ENCODE measurements at regions not wholly inside any gene's neighbourhood (a gene's known extent, or its start where the extent isn't known, plus 50 kb on each side); places are given as distances from the start of the nearest gene placed in this dataset.
A peak's percentile ranks its signal among the peaks of the same experiment; 100 is the strongest.

DNA sequence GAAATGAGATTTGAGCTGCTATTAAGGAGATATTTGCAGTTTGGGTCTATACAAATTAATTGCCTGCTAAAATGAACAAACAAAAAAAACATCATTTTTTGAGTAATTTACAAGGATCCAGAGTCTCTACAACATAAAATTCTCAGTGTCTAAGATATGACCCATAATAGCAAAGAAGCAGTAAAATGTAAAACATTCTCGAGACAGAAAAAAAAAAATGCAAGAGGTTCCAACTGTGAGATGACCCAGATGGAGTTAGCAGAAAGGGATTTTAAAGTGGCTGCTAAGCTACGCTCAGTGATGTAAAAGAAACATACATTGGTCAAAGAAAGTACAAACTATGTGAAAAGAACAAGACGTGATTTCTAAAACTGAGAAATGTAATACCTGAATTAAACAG is 471.0 kb downstream of the SH2D4B start:
- TF ChIP-seq NFIC (IDR thresholded peaks at IDR 0.05) = no peak
- TF ChIP-seq, protein P1, sequence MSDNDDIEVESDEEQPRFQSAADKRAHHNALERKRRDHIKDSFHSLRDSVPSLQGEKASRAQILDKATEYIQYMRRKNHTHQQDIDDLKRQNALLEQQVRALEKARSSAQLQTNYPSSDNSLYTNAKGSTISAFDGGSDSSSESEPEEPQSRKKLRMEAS (IDR thresholded peaks at IDR 0.05) = no peak
- no peak for TF ChIP-seq FOXM1 (IDR thresholded peaks at IDR 0.05; ENCODE audit: borderline replicate concordance, low read depth)
- TF ChIP-seq YY1 (IDR thresholded peaks at IDR 0.05; ENCODE audit: low read depth) = no peak
- no peak for TF ChIP-seq EGR1 (IDR thresholded peaks at IDR 0.05)
- TF ChIP-seq, protein P2, sequence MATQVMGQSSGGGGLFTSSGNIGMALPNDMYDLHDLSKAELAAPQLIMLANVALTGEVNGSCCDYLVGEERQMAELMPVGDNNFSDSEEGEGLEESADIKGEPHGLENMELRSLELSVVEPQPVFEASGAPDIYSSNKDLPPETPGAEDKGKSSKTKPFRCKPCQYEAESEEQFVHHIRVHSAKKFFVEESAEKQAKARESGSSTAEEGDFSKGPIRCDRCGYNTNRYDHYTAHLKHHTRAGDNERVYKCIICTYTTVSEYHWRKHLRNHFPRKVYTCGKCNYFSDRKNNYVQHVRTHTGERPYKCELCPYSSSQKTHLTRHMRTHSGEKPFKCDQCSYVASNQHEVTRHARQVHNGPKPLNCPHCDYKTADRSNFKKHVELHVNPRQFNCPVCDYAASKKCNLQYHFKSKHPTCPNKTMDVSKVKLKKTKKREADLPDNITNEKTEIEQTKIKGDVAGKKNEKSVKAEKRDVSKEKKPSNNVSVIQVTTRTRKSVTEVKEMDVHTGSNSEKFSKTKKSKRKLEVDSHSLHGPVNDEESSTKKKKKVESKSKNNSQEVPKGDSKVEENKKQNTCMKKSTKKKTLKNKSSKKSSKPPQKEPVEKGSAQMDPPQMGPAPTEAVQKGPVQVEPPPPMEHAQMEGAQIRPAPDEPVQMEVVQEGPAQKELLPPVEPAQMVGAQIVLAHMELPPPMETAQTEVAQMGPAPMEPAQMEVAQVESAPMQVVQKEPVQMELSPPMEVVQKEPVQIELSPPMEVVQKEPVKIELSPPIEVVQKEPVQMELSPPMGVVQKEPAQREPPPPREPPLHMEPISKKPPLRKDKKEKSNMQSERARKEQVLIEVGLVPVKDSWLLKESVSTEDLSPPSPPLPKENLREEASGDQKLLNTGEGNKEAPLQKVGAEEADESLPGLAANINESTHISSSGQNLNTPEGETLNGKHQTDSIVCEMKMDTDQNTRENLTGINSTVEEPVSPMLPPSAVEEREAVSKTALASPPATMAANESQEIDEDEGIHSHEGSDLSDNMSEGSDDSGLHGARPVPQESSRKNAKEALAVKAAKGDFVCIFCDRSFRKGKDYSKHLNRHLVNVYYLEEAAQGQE (IDR thresholded peaks at IDR 0.05; ENCODE audit: low read depth) = no peak
- TF ChIP-seq TCF12 (IDR thresholded peaks at IDR 0.05; ENCODE audit: low read depth) = no peak
- no peak for TF ChIP-seq RAD21 (IDR thresholded peaks at IDR 0.05; ENCODE audit: low read depth)
- TF ChIP-seq CREB1 (IDR thresholded peaks at IDR 0.05; ENCODE audit: low read depth) = no peak
- no peak for TF ChIP-seq TEAD4 (IDR thresholded peaks at IDR 0.05)
- no peak for TF ChIP-seq CEBPB (IDR thresholded peaks at IDR 0.05)
- no peak for TF ChIP-seq EP300 (IDR thresholded peaks at IDR 0.05; ENCODE audit: borderline replicate concordance)
- TF ChIP-seq, protein P3, sequence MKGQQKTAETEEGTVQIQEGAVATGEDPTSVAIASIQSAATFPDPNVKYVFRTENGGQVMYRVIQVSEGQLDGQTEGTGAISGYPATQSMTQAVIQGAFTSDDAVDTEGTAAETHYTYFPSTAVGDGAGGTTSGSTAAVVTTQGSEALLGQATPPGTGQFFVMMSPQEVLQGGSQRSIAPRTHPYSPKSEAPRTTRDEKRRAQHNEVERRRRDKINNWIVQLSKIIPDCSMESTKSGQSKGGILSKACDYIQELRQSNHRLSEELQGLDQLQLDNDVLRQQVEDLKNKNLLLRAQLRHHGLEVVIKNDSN (IDR thresholded peaks at IDR 0.05) = no peak
- TF ChIP-seq ZBTB7A (IDR thresholded peaks at IDR 0.05; ENCODE audit: low read depth) = no peak
- no peak for TF ChIP-seq TAF1 (IDR thresholded peaks at IDR 0.05; ENCODE audit: low read depth)

DNA sequence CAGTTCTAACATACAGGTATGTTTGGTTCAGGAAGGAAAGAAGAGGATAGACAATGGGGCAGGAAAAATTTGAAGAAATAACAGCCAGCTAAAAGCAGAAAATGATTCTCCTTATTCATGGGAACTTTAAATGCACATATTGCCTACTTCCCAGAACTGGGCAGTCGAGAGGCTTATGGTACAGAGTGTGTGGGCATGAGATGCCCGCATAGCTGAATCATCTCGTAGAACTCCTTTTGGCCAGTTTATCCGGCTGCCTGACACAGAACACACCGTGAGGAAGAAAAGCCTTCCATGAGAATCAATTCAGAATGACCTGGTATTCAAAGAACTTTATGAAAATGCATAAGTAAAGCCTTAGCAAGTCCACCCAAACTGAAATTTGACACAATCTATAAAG is 471.6 kb downstream of the SH2D4B start:
- TF ChIP-seq RAD21 (IDR thresholded peaks at IDR 0.05; ENCODE audit: low read depth) = no peak
- no peak for TF ChIP-seq YY1 (IDR thresholded peaks at IDR 0.05; ENCODE audit: low read depth)
- TF ChIP-seq TAF1 (IDR thresholded peaks at IDR 0.05; ENCODE audit: low read depth) = no peak
- TF ChIP-seq, protein P3 (IDR thresholded peaks at IDR 0.05) = no peak
- no peak for TF ChIP-seq TEAD4 (IDR thresholded peaks at IDR 0.05)
- TF ChIP-seq FOXM1 (IDR thresholded peaks at IDR 0.05; ENCODE audit: borderline replicate concordance, low read depth) = no peak

DNA sequence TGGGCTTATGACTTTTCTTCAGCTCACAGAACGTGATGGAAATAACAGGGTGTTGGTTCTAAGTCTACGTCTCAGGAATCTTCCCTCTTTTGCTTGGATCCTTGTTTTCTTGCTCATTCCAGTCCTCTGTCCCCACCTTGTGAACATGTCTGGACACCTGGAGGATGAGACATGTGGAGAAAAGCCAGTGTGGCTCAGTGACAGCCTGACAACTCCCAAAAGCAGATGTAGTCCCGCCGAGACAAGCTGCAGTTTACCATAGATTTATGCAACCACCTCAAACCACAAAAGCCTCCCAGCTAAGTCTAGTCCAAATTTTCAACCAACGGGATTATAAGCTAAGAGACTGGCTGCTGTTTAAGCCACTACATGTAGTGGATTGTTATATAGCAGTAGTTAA is 476.1 kb downstream of the SH2D4B start:
- TF ChIP-seq, protein P2 (IDR thresholded peaks at IDR 0.05; ENCODE audit: low read depth) = no peak
- no peak for TF ChIP-seq NFIC (IDR thresholded peaks at IDR 0.05)
- no peak for TF ChIP-seq EGR1 (IDR thresholded peaks at IDR 0.05)
- no peak for TF ChIP-seq TAF1 (IDR thresholded peaks at IDR 0.05; ENCODE audit: low read depth)
- no peak for TF ChIP-seq YY1 (IDR thresholded peaks at IDR 0.05; ENCODE audit: low read depth)
- TF ChIP-seq TCF12 (IDR thresholded peaks at IDR 0.05; ENCODE audit: low read depth) = no peak
- TF ChIP-seq CEBPB (IDR thresholded peaks at IDR 0.05) = no peak
- TF ChIP-seq FOXM1 (IDR thresholded peaks at IDR 0.05; ENCODE audit: borderline replicate concordance, low read depth) = no peak
- TF ChIP-seq CREB1 (IDR thresholded peaks at IDR 0.05; ENCODE audit: low read depth) = no peak
- TF ChIP-seq, protein P3 (IDR thresholded peaks at IDR 0.05) = no peak
- TF ChIP-seq, protein P1 (IDR thresholded peaks at IDR 0.05) = no peak
- TF ChIP-seq ZBTB7A (IDR thresholded peaks at IDR 0.05; ENCODE audit: low read depth) = no peak
- TF ChIP-seq EP300 (IDR thresholded peaks at IDR 0.05; ENCODE audit: borderline replicate concordance) = no peak
- no peak for TF ChIP-seq RAD21 (IDR thresholded peaks at IDR 0.05; ENCODE audit: low read depth)
- no peak for TF ChIP-seq TEAD4 (IDR thresholded peaks at IDR 0.05)

DNA sequence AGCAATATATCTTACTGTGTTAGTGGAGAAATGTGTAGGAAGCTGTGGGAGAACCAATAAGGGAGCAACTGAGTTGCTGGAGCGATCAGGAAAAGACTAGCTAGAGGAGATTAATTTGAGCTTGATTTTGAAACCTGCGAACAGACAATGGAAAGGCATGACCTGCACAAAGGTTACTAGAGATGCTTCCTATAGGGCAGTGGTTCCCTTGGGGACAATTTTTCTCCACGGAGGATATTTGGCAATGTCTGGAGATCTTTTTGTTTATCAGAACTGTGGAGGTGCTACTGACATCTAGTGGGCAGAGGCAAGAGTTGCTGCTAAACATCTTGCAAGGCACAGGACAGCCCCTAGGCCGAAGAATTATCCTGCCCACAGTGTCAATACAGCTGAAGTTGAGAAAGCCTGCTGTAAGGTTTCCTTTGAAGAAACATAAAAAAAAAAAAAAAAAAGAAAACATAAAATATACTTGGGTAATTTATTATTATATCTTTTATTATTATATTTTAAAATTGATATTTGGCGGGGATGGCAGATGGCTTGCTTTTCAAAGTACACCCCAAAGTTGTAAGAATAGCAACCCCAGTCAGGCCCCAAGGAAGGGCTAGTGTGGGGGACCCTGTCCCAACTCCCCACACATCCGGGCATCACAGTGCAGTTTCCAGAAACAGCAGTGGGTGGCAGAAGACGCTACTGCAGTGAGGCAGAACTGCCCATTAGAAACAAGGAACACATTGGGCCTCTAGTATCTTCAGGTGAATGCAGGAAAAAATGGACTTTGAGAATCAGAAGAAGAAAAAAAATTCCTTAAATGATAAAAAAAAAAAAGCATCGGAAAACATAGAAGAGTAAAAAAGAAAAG is 481.6 kb downstream of the SH2D4B start:
- TF ChIP-seq RAD21 (IDR thresholded peaks at IDR 0.05; ENCODE audit: low read depth) (peak; percentile 57), ZBTB7A (IDR thresholded peaks at IDR 0.05; ENCODE audit: low read depth) (no peak)

DNA sequence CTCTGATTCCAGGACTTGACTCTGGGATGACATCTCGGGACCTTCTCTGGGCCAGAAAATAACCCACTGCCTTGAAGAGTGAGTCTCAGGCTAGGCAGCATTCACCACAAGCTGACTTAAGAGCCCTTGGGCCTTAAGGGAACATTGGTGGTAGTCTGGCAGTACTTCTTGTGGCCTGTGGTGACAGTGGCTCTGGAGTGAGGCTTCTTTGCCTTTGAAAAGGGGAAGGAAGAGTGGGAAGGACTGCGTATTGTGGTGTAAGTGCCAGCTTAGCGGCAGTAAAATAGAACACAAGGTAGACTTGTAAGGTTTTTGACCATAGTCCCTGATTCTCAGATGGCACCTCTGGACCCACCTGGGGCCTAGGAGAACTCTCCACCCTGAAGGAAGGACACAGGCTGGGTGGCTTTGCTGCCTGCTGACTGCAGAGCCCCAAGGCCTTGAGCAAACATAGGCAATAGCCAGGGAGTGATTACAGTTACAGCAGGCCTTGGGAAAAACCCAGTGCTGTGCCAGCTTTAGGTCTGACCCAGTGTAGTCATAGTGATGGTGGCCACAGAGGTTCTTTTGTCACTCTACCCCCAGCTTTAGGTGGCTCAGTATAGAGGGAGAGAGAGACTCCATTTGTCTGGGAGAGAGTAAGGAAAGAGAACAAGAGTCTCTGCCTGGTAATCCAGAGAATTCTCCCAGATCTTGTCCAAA is 483.9 kb downstream of the SH2D4B start:
- TF ChIP-seq NFIC (IDR thresholded peaks at IDR 0.05) = no peak
- TF ChIP-seq YY1 (IDR thresholded peaks at IDR 0.05; ENCODE audit: low read depth) = no peak
- TF ChIP-seq, protein P3 (IDR thresholded peaks at IDR 0.05) = no peak
- TF ChIP-seq EP300 (IDR thresholded peaks at IDR 0.05; ENCODE audit: borderline replicate concordance) = no peak
- TF ChIP-seq, protein P1 (IDR thresholded peaks at IDR 0.05) = no peak
- TF ChIP-seq RAD21 (IDR thresholded peaks at IDR 0.05; ENCODE audit: low read depth) = no peak
- TF ChIP-seq, protein P2 (IDR thresholded peaks at IDR 0.05; ENCODE audit: low read depth) = no peak
- no peak for TF ChIP-seq CREB1 (IDR thresholded peaks at IDR 0.05; ENCODE audit: low read depth)
- no peak for TF ChIP-seq TAF1 (IDR thresholded peaks at IDR 0.05; ENCODE audit: low read depth)
- no peak for TF ChIP-seq EGR1 (IDR thresholded peaks at IDR 0.05)
- TF ChIP-seq ZBTB7A (IDR thresholded peaks at IDR 0.05; ENCODE audit: low read depth) = no peak
- TF ChIP-seq TEAD4 (IDR thresholded peaks at IDR 0.05) = no peak
- no peak for TF ChIP-seq CEBPB (IDR thresholded peaks at IDR 0.05)
- TF ChIP-seq FOXM1 (IDR thresholded peaks at IDR 0.05; ENCODE audit: borderline replicate concordance, low read depth) = no peak
- TF ChIP-seq TCF12 (IDR thresholded peaks at IDR 0.05; ENCODE audit: low read depth) = no peak

All from Ishikawa (cell line).